Chondrocyte (in vitro differentiated cells): ENCODE measurements at regions not wholly inside any gene's neighbourhood (a gene's known extent, or its start where the extent isn't known, plus 50 kb on each side); places are given as distances from the start of the nearest gene placed in this dataset.
"Not testable (repeated sequence)": the region's sequence is repeated elsewhere in the genome, so short reads cannot be mapped to it uniquely, and the experiment has no call there.

Experiments used
- DNase-seq: peaks from one replicate; pipeline ENCODE4 v3.0.0; 2021; ENCODE audit warnings: mixed read lengths, low spot score
- H3K27ac Mint-ChIP-seq: one replicate; pipeline ENCODE4 v1.8.0; 2021; ENCODE audit warnings: mild to moderate bottlenecking, moderate library complexity, mixed read lengths; ENCODE audit not compliant: unreplicated experiment
- H3K27me3 Mint-ChIP-seq: 2 replicates; pipeline ENCODE4 v1.8.0; 2021; ENCODE audit warnings: low read depth, mixed read lengths
- H3K36me3 Mint-ChIP-seq: 2 replicates; pipeline ENCODE4 v1.8.0; 2021; ENCODE audit warnings: low read depth, mixed read lengths
- H3K4me1 Mint-ChIP-seq: 2 replicates; pipeline ENCODE4 v1.8.0; 2021; ENCODE audit warnings: low read depth, mild to moderate bottlenecking, mixed read lengths
- H3K4me3 Mint-ChIP-seq: one replicate; pipeline ENCODE4 v1.8.0; 2021; ENCODE audit warnings: mild to moderate bottlenecking, moderate library complexity, mixed read lengths; ENCODE audit not compliant: unreplicated experiment
- H3K9me3 Mint-ChIP-seq: 2 replicates; pipeline ENCODE4 v1.8.0; 2021; ENCODE audit warnings: low read depth, mixed read lengths
- CTCF ChIP-seq: fragments of 200-600 bp; sonication (generic); IDR thresholded peaks from 2 replicates; pipeline ENCODE4 v1.5.0; 2021; ENCODE audit warnings: antibody characterized with exemption, mild to moderate bottlenecking, moderate library complexity

- Mint-ChIP-seq H3K27ac (no peak overlapping the region), H3K9me3 (peaks cover 22% of the 10 kb centered on the region), H3K36me3 (peaks cover 9% of the 10 kb centered on the region), H3K4me1 (peaks cover 5% of the 10 kb centered on the region), H3K27me3 (peaks cover 1% of the 10 kb centered on the region), H3K4me3 (no peak overlapping the region)
- TF ChIP-seq CTCF = no peak
- DNase-seq = no peak
Measured at GRCh38 chr1:244329591-244330317, 122.0 kb downstream of the ADSS2 start.

GRCh38 chr1:244330318-244330625 lies 121.4 kb downstream of the ADSS2 start:
- Mint-ChIP-seq H3K27me3 (peaks cover 1% of the 10 kb centered on the region), H3K27ac (no peak overlapping the region), H3K36me3 (peaks cover 9% of the 10 kb centered on the region), H3K4me1 (no peaks in the 10 kb centered on the region), H3K9me3 (peaks cover 22% of the 10 kb centered on the region), H3K4me3 (no peak overlapping the region)
- no peak for TF ChIP-seq CTCF
- no peak for DNase-seq

GRCh38 chr1:244332761-244333160 lies 118.9 kb downstream of the ADSS2 start:
- not testable (repeated sequence) for DNase-seq, H3K36me3 Mint-ChIP-seq, H3K27ac Mint-ChIP-seq

GRCh38 chr1:244334315-244334714 lies 117.4 kb downstream of the ADSS2 start:
- not testable (repeated sequence) for H3K4me1 Mint-ChIP-seq, H3K9me3 Mint-ChIP-seq, H3K27me3 Mint-ChIP-seq, DNase-seq, H3K36me3 Mint-ChIP-seq, H3K4me3 Mint-ChIP-seq, H3K27ac Mint-ChIP-seq

More at GRCh38 chr1:244332761-244333160, 118.9 kb downstream of the ADSS2 start:
- H3K9me3 Mint-ChIP-seq = peaks cover 11% of the 10 kb centered on the region
- H3K27me3 Mint-ChIP-seq, H3K4me1 Mint-ChIP-seq, H3K4me3 Mint-ChIP-seq: not testable (repeated sequence)

- not testable (repeated sequence) for H3K4me1 Mint-ChIP-seq, H3K4me3 Mint-ChIP-seq, H3K36me3 Mint-ChIP-seq, H3K27ac Mint-ChIP-seq, H3K9me3 Mint-ChIP-seq, H3K27me3 Mint-ChIP-seq, DNase-seq
Measured at GRCh38 chr1:244334842-244335241, 116.9 kb downstream of the ADSS2 start.

GRCh38 chr1:244335456-244335855 lies 116.3 kb downstream of the ADSS2 start:
- Mint-ChIP-seq H3K9me3 (no peaks in the 10 kb centered on the region), H3K4me3 (no peak overlapping the region), H3K27ac (no peak overlapping the region)

More at GRCh38 chr1:244335456-244335855, 116.3 kb downstream of the ADSS2 start:
- H3K27me3 Mint-ChIP-seq = peaks cover 1% of the 10 kb centered on the region
- no peaks in the 10 kb centered on the region for H3K36me3 Mint-ChIP-seq
- DNase-seq = no peak
- no peak for TF ChIP-seq CTCF
- H3K4me1 Mint-ChIP-seq = no peaks in the 10 kb centered on the region
